ENCODE measurements at regions not wholly inside any gene's neighbourhood (a gene's known extent, or its start where the extent isn't known, plus 50 kb on each side); places are given as distances from the start of the nearest gene placed in this dataset.

- no peaks in the 10 kb centered on the region for H3K4me1 ChIP-seq (ENCODE audit: low read depth)
- TF ChIP-seq, protein P1, sequence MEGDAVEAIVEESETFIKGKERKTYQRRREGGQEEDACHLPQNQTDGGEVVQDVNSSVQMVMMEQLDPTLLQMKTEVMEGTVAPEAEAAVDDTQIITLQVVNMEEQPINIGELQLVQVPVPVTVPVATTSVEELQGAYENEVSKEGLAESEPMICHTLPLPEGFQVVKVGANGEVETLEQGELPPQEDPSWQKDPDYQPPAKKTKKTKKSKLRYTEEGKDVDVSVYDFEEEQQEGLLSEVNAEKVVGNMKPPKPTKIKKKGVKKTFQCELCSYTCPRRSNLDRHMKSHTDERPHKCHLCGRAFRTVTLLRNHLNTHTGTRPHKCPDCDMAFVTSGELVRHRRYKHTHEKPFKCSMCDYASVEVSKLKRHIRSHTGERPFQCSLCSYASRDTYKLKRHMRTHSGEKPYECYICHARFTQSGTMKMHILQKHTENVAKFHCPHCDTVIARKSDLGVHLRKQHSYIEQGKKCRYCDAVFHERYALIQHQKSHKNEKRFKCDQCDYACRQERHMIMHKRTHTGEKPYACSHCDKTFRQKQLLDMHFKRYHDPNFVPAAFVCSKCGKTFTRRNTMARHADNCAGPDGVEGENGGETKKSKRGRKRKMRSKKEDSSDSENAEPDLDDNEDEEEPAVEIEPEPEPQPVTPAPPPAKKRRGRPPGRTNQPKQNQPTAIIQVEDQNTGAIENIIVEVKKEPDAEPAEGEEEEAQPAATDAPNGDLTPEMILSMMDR (IDR thresholded peaks at IDR 0.05; ENCODE audit: low read depth, low read length), result no peak
- no peak overlapping the region for H3K4me3 ChIP-seq
Observed at GRCh38 chr18:39178166-39178565, 1612.6 kb upstream of the CELF4 start.

GRCh38 chr18:39172695-39173421 is 1607.3 kb upstream of the CELF4 start:
- TF ChIP-seq, protein P1 (IDR thresholded peaks at IDR 0.05; ENCODE audit: low read depth, low read length), result no peak
- DNase-seq (ENCODE audit: low read depth in 1 of 2, low spot score in 1 of 2), result no peak
- H3K27ac ChIP-seq, result no peak overlapping the region
- H3K9me3 ChIP-seq (ENCODE audit: low read depth), result no peaks in the 10 kb centered on the region
- no peaks in the 10 kb centered on the region for H3K4me1 ChIP-seq (ENCODE audit: low read depth)
- no peaks in the 10 kb centered on the region for H3K36me3 ChIP-seq
- no peak overlapping the region for H3K4me3 ChIP-seq
- no peaks in the 10 kb centered on the region for H3K27me3 ChIP-seq

More at GRCh38 chr18:39178166-39178565, 1612.6 kb upstream of the CELF4 start:
- Histone ChIP-seq H3K27me3 (no peaks in the 10 kb centered on the region), H3K27ac (no peak overlapping the region), H3K9me3 (ENCODE audit: low read depth) (no peaks in the 10 kb centered on the region), H3K36me3 (no peaks in the 10 kb centered on the region)
- no peak for DNase-seq (ENCODE audit: low read depth in 1 of 2, low spot score in 1 of 2)

- Histone ChIP-seq H3K9me3 (ENCODE audit: low read depth) (no peaks in the 10 kb centered on the region), H3K27me3 (no peaks in the 10 kb centered on the region), H3K4me1 (ENCODE audit: low read depth) (no peaks in the 10 kb centered on the region), H3K4me3 (no peak overlapping the region), H3K36me3 (no peaks in the 10 kb centered on the region), H3K27ac (no peak overlapping the region)
- TF ChIP-seq, protein P1 (IDR thresholded peaks at IDR 0.05; ENCODE audit: low read depth, low read length), result no peak
- no peak for DNase-seq (ENCODE audit: low read depth in 1 of 2, low spot score in 1 of 2)
Observed at GRCh38 chr18:39168723-39169122, 1603.1 kb upstream of the CELF4 start.

DNA sequence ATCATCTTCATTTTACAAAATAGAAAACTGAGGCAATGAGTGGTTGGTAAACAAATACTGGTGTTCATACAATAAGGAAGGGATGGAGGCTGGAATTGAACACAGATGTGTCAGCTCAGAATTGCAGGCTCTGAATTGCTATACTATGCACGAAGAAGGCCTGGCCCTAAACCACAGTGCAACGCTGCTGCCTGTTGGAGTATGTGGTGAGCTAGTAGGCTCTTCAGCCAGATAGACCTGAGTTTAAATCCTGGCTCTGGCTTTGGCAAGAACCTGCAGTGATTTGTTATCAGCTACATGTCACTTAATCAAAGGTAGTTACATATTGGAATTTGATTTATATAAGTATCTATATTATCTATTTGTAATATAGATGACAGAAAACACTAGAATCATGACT is 1602.4 kb upstream of the CELF4 start:
- Histone ChIP-seq H3K36me3 (no peaks in the 10 kb centered on the region), H3K9me3 (ENCODE audit: low read depth) (no peaks in the 10 kb centered on the region), H3K4me3 (no peak overlapping the region), H3K27ac (no peak overlapping the region), H3K4me1 (ENCODE audit: low read depth) (no peaks in the 10 kb centered on the region), H3K27me3 (no peaks in the 10 kb centered on the region)
- TF ChIP-seq, protein P1 (IDR thresholded peaks at IDR 0.05; ENCODE audit: low read depth, low read length), result no peak
- DNase-seq (ENCODE audit: low read depth in 1 of 2, low spot score in 1 of 2), result no peak

GRCh38 chr18:39166776-39167175 is 1601.2 kb upstream of the CELF4 start:
- Histone ChIP-seq H3K9me3 (ENCODE audit: low read depth) (no peaks in the 10 kb centered on the region), H3K27ac (no peak overlapping the region), H3K27me3 (no peaks in the 10 kb centered on the region), H3K4me3 (no peak overlapping the region), H3K36me3 (no peaks in the 10 kb centered on the region), H3K4me1 (ENCODE audit: low read depth) (no peaks in the 10 kb centered on the region)
- TF ChIP-seq, protein P1 (IDR thresholded peaks at IDR 0.05; ENCODE audit: low read depth, low read length), result no peak
- DNase-seq (ENCODE audit: low read depth in 1 of 2, low spot score in 1 of 2), result no peak

Measured in cardiac muscle cell (in vitro differentiated cells and primary cell).